ENCODE measurements at regions not wholly inside any gene's neighbourhood (a gene's known extent, or its start where the extent isn't known, plus 50 kb on each side); places are given as distances from the start of the nearest gene placed in this dataset.

- TF ChIP-seq CTCF (IDR thresholded peaks at IDR 0.05), result no peak
- no peak for TF ChIP-seq POLR2A (IDR thresholded peaks at IDR 0.05)
Measured at GRCh38 chr3:81255463-81255862, 506.0 kb downstream of the GBE1 start.

All from esophagus squamous epithelium (tissue), 4 donors.